ENCODE measurements at regions not wholly inside any gene's neighbourhood (a gene's known extent, or its start where the extent isn't known, plus 50 kb on each side); places are given as distances from the start of the nearest gene placed in this dataset.
"Not testable (repeated sequence)": the region's sequence is repeated elsewhere in the genome, so short reads cannot be mapped to it uniquely, and the experiment has no call there.

DNA sequence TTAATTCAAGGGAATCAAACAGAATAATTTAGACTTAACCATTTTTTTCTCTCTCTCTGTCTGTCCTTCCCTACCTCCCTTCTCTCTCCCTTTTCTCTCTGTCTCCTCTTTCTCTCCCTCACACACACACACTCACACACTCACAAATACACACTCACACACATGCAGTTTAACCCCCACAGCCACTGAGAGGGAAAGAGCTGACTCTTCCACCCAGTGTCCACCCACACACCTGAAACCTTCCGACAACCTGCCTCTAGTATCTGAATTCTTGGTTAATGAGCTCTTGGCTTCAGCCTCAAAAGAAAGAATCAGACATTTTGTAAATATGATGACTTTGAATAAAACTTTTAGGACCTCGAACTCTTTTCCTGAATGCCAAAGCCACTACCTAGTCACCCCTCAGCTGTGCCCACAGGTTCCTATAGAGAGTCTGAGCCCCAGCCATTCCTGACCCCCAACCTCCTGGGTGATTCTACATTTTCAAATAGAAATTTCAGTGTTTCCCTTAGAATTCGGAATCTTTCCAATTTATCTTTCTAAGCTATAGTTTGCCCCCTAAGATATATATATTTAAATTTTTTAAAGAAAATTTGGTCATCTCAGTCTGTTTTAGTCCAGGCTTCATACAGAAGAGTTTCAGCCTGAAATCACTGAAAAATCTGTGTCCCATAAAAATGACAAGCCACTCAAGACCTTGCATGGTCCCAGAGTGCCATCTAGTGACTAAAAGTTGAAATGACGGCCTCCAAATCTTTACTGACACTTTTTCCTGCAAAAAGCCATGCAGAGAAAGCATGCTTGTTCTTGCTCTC, 202.8 kb downstream of the IPMK start:
- intact Hi-C loops (cut with DNase I), result no loop called here
- TF ChIP-seq POLR2A (IDR thresholded peaks at IDR 0.05), result no peak
- TF ChIP-seq, protein P1, sequence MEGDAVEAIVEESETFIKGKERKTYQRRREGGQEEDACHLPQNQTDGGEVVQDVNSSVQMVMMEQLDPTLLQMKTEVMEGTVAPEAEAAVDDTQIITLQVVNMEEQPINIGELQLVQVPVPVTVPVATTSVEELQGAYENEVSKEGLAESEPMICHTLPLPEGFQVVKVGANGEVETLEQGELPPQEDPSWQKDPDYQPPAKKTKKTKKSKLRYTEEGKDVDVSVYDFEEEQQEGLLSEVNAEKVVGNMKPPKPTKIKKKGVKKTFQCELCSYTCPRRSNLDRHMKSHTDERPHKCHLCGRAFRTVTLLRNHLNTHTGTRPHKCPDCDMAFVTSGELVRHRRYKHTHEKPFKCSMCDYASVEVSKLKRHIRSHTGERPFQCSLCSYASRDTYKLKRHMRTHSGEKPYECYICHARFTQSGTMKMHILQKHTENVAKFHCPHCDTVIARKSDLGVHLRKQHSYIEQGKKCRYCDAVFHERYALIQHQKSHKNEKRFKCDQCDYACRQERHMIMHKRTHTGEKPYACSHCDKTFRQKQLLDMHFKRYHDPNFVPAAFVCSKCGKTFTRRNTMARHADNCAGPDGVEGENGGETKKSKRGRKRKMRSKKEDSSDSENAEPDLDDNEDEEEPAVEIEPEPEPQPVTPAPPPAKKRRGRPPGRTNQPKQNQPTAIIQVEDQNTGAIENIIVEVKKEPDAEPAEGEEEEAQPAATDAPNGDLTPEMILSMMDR (IDR thresholded peaks at IDR 0.05), result peak in 3 of 6 experiments; percentile 19 to 39 (median 20)
- Histone ChIP-seq H3K27ac (no peak overlapping the region), H3K4me3 (no peak overlapping the region), H3K27me3 (no peaks in the 10 kb centered on the region), H3K4me1 (no peaks in the 10 kb centered on the region), H3K9me3 (no peaks in the 10 kb centered on the region), H3K36me3 (no peaks in the 10 kb centered on the region)
- no peak for DNase-seq
- WGBS, 2 donors, result 38 to 52% methylated on average over 4 of the region's 4 CpGs

DNA sequence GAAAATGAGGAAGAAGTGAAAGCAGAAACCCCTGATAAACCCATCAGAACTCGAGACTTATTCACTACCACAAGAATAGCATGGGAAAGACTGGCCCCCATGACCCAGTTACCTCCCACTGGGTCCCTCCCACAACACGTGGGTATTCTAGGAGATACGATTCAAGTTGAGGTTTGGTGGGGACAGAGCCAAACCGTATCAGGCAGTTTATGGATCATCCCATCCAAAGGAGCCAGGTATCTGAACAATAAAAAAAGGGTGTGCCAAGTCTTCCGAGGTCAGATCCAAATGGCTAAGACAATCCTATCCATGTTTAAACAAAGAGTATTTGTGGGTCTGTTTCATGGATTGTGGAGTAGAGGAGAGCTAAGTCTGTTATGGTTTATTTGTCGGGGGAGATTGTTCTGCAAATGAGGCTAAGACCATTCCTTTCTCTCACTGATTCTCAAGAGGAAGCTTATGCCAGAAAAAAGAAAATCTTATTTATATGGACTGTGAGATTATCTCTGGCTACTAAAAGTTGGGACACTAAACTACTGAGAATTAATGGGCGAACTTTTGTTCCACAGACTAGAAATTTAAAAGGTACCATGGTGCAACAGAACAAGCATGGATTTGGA, 203.7 kb downstream of the IPMK start:
- Histone ChIP-seq H3K4me1 (no peaks in the 10 kb centered on the region), H3K4me3 (no peak overlapping the region), H3K9me3 (no peaks in the 10 kb centered on the region), H3K36me3 (no peaks in the 10 kb centered on the region), H3K27ac (no peak overlapping the region), H3K27me3 (no peaks in the 10 kb centered on the region)
- TF ChIP-seq POLR2A (IDR thresholded peaks at IDR 0.05), result no peak
- TF ChIP-seq, protein P1 (IDR thresholded peaks at IDR 0.05), result no peak
- WGBS, 2 donors, result 32 to 43% methylated on average over 7 of the region's 7 CpGs
- intact Hi-C loops (cut with DNase I), result no loop called here
- DNase-seq, result no peak

DNA sequence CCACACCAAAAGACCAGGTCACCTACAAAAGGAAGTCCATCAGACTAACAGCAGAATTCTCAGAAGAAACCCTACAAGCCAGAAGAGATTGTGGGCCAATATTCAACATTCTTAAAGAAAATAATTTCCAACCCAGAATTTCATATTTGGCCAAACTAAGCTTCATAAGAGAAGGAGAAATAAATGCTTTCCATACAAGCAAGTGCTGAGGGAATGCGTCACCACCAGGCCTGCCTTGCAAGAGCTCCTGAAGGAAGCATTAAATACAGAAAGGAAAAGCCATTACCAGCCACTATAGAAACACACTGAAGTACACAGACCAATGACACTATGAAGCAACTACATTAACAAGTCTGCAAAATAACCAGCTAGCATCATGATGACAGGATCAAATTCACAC, 209.0 kb downstream of the IPMK start:
- H3K27ac ChIP-seq; H3K4me3 ChIP-seq; intact Hi-C loops (cut with DNase I); H3K9me3 ChIP-seq; H3K4me1 ChIP-seq; H3K36me3 ChIP-seq; DNase-seq; H3K27me3 ChIP-seq: not testable (repeated sequence)
- WGBS, 2 donors, result 72 to 86% methylated on average over 1 of the region's 1 CpG

DNA sequence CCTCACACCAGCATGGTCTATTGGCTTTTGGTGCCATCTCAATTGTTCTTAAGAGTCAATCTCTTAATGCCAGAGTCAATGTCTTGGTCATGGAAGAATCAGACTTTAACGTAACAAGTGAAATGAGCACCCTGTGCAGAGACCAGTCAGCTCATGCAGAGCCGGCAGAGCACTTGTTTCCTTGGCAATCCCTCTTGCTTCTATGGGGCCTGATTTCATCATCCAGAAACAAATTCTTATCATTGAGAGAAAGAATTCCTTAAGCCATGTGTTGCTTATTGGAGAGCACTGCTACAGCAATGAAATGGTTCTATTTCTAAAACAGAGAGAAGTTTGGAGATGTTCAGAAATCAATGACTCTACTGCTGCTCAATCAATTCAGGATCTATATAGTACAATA, 212.8 kb downstream of the IPMK start:
- intact Hi-C loops (cut with DNase I), result no loop called here

DNA sequence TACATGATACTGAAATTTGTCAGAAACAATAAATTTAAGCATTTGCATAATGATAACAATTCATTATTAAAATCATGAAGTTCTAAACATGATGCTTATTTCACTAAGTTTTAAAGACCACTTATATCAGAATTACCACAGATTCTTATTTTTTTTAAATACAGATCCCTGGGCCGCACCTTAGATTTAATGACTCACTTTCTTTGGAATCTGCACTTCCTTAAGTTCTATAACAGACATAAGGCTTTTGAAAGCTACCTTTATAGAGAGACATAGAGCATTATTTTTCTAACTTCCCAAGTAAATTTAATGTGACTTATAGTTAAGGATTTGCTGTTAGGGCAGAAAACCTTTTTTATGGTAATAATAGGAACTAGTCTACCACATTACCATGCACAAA, 214.9 kb downstream of the IPMK start:
- WGBS, 2 donors, result 48 to 78% methylated on average over 1 of the region's 1 CpG

More for the DNA sequence above, 212.8 kb downstream of the IPMK start:
- Histone ChIP-seq H3K4me1 (no peaks in the 10 kb centered on the region), H3K36me3 (no peaks in the 10 kb centered on the region), H3K27me3 (no peaks in the 10 kb centered on the region), H3K27ac (no peak overlapping the region), H3K4me3 (no peak overlapping the region), H3K9me3 (no peaks in the 10 kb centered on the region)
- no peak for DNase-seq
- no peak for TF ChIP-seq POLR2A (IDR thresholded peaks at IDR 0.05)
- 81 to 88% methylated on average over 2 of the region's 2 CpGs for WGBS, 2 donors

DNA sequence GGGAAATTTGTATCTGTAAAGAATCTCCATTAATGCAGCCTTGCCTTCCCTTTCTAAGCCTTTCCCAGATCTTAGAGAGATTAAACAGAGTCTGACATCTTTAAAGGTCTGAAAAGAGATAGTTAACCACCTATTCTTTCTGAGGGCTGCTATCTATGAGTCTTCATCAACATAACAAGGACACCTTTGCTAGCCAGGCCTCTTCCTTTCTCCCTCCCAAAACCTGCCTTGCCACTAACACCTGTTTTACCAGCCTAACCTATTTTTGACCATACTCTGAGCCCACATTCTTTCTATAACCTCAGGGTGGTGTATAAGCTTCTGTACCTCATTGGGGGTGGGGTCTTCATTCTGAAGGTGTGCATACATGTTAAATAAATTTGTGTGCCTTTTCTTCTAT, 217.1 kb downstream of the IPMK start:
- Histone ChIP-seq H3K27ac (no peak overlapping the region), H3K4me3 (no peak overlapping the region), H3K9me3 (no peaks in the 10 kb centered on the region), H3K36me3 (no peaks in the 10 kb centered on the region), H3K27me3 (no peaks in the 10 kb centered on the region), H3K4me1 (no peaks in the 10 kb centered on the region)
- DNase-seq, result no peak
- no peak for TF ChIP-seq POLR2A (IDR thresholded peaks at IDR 0.05)
- TF ChIP-seq, protein P1 (IDR thresholded peaks at IDR 0.05), result no peak
- intact Hi-C loops (cut with DNase I), result no loop called here

More for the DNA sequence above, 214.9 kb downstream of the IPMK start:
- Histone ChIP-seq H3K9me3 (no peaks in the 10 kb centered on the region), H3K4me3 (no peak overlapping the region), H3K4me1 (no peaks in the 10 kb centered on the region), H3K27me3 (no peaks in the 10 kb centered on the region), H3K36me3 (no peaks in the 10 kb centered on the region), H3K27ac (no peak overlapping the region)
- intact Hi-C loops (cut with DNase I), result no loop called here
- TF ChIP-seq, protein P1 (IDR thresholded peaks at IDR 0.05), result no peak
- no peak for TF ChIP-seq POLR2A (IDR thresholded peaks at IDR 0.05)
- DNase-seq, result no peak

Data from esophagus squamous epithelium (tissue), 5 donors.